UCSD-AML1 (cell line): ENCODE measurements at regions not wholly inside any gene's neighbourhood (a gene's known extent, or its start where the extent isn't known, plus 50 kb on each side); places are given as distances from the start of the nearest gene placed in this dataset.
A peak's percentile ranks its signal among the peaks of the same experiment; 100 is the strongest.

Source experiments
- DNase-seq: peaks from one replicate; lab custom pipeline; 2025; ENCODE audit not compliant: unreplicated experiment; lab: John Stamatoyannopoulos, UW

DNA sequence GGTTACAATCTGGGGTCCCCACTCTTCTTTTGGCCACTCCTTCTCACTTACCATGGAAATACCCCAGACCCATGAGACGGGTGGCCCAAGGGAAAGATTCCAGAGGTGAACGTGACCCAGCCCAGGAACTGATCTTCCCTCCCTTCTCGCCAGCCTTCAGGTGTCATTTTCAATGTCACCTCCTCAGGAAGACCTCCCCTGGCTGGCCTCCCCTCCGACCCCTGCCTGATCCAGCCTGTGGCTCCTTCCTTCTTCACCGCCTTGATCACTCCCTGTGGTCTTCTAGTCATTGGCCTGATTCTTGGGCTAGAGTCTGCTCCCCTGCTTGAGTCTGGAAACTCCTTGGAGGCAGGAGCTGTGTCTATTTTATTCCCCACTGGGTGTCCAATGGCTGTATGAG, 146.1 kb downstream of the SMAD6 start:
- no peak for DNase-seq

- no peak for DNase-seq
Measured at GRCh38 chr15:66848686-66849392, 146.8 kb downstream of the SMAD6 start.

DNA sequence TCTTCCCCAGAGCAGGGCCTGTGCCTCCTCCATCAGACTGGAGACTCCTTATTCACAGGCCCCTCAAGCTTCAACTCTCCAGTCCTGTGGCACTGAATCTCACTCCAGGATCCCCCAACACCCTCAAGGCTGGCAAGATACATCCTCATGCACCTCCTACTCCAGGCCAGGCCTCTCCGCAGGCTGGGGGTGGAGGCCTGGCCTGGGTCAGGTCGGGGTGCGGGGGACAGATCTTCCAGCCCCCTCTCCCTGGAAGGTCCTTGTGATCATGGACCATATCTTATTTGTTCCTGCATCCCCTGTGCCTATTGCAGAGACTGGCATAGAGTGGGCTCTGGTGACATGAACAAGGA, 147.3 kb downstream of the SMAD6 start:
- no peak for DNase-seq

- no peak for DNase-seq
Measured at GRCh38 chr15:66849746-66850077, 147.7 kb downstream of the SMAD6 start.

DNA sequence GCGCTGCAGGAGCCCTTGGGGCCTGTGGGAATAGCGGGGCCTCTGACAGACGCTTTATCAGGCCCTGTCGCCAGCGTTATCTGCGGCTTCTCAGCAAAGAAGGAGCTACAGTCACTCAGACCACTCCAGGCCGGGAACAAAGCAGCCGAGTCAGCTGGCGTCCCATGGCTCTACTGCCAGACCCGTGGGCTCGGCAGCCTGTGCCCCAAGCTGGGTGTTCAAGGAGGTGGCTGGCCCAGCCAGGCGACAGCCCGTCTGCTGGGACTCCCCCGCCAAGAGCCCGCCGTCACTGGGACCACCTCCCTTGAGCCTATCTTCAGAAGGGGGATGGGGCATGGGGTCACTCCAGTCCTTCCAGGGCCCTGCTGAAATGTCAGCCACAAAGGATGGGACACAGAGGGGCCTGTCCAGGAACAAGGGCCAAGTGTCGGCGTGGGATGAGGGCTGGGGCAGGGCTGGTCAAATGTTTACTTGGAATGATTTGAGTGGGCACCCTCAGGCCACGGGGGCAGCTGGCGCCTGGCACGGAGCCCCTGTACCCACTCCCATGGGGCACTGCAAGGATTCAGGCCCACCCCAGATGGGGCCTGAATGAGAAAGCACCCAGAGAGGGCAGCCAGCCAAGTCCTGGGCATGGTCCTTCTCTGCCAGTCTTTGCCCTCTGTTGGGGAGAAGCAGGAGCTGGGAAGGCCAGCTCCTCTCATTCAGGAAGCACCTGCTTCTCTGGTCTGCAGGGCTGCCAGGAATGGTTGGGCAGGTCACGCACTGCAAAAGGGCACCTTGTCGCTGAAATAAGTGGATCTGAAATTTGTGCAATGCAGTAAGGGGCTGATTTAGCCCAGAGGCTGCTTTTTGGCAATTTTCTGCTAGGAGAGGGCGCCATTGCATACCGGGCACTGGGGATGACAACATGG, 148.3 kb downstream of the SMAD6 start:
- DNase-seq, result no peak

GRCh38 chr15:66850996-66851310, 148.9 kb downstream of the SMAD6 start:
- DNase-seq, result no peak

DNA sequence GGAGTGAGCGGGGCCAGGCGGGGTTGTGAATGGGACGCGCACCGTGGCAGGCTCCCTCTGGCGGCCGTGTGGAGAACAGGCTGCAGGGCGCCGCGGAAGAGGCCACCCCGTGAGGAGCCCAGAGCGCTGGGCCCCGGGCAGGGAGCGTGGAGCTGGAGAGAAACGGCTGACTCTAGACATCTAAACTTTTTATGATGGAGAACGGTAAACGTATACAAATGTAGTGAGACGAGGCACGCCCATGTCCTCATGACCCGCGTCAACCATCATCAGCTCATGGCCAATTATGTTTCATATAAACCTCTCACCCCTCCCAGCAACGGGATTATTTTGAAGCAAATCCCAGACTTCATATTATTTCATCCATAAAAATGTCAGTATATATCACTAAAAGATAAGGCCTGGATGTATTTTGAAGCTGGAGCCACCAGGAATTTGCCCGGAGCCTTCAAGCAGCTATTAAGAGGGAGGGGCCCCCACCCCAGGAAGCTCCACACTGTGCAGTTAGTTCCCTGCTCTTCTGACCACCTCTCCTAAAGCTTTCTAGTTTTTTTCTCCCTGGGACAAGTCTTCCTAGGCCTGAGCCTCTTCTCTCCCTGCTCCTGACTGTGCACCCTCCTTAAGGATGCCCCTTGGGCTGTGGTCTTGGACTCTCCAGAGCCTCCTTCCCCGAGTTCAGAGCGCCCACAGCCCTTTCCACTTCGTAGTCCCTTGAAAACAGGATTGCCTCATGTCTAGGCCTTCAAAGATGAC, 149.5 kb downstream of the SMAD6 start:
- peak; percentile 87 for DNase-seq

- no peak for DNase-seq
Measured at GRCh38 chr15:66852064-66852905, 150.2 kb downstream of the SMAD6 start.

GRCh38 chr15:66854012-66854965, 152.3 kb downstream of the SMAD6 start:
- DNase-seq, result no peak

DNA sequence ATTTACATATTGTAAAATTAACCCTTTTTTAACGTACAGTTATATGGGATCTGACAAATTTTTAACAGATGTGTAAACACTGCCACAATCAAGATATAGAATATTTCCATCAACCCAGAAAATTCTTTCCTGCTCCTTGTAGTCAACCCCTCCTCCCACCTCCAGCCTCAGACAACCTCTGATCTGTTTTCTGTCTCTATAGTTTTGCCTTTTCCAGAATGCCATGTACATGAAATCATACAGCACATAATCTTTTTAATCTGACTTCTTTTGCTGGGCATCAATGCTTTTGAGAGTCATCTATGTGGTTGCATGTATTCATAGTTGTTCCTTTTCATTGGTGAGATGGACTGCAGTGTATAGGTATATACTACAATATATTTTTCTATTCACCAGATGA, 153.0 kb downstream of the SMAD6 start:
- DNase-seq, result no peak

GRCh38 chr15:66857694-66858093, 155.7 kb downstream of the SMAD6 start:
- DNase-seq, result no peak

DNA sequence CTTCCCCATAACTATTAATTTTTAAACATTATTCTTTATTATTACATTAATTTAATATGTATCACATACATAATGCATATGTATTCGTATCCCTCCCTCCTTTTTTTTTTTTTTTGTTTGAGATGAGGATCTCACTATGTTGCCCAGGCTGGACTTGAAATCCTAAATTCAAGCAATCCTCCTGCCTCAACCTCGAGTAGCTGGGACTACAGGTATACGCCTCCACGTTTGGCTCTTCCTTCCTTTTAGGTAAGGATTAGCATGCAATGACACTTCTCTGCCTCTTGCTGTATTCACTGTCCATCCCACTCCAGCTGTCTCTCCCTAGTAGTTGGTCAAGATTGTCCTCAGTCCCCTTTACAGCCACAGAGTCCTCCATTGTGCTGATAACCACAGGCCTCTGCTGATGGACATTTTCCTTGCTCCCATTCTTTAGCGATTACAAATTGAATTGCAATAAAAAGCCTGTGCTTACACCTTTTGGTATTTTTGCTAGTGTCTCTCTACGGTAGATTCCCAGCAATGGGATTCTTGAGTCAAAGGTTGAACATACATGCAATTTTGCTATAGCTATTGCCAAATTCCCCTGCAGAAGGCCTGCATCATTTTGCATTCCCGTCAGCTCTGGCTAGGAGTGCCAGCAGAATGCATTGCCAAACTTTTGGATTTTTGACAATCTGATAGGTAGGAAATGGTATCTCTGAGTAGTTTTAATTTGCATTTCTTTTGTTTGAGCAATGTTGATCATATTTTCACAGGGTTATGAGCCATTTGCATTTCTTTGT, 156.6 kb downstream of the SMAD6 start:
- no peak for DNase-seq

- DNase-seq, result no peak
Measured at GRCh38 chr15:66859688-66860253, 157.7 kb downstream of the SMAD6 start.

GRCh38 chr15:66860844-66861243, 158.8 kb downstream of the SMAD6 start:
- no peak for DNase-seq

- DNase-seq, result no peak
Measured at GRCh38 chr15:66862111-66862939, 160.3 kb downstream of the SMAD6 start.

DNA sequence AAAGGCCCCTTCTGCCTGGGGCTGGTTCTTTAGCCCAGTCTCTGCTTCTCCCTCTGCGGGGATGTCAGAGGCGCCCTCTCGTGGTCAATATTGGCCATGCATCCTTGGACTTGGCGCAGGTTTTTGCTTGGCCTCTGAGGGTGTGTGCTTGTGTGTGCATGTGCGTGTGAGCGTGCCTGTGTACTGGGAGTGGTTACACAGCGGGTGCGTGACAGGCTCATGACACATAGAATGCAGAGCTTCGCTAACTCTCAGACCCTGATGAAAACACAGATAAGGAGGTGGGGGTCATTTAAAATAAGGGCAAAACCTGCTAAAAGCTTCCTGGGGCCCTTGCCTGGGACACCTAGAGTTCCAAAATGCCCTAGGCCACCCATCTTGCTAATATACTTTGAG, 160.9 kb downstream of the SMAD6 start:
- DNase-seq, result peak; percentile 83

DNA sequence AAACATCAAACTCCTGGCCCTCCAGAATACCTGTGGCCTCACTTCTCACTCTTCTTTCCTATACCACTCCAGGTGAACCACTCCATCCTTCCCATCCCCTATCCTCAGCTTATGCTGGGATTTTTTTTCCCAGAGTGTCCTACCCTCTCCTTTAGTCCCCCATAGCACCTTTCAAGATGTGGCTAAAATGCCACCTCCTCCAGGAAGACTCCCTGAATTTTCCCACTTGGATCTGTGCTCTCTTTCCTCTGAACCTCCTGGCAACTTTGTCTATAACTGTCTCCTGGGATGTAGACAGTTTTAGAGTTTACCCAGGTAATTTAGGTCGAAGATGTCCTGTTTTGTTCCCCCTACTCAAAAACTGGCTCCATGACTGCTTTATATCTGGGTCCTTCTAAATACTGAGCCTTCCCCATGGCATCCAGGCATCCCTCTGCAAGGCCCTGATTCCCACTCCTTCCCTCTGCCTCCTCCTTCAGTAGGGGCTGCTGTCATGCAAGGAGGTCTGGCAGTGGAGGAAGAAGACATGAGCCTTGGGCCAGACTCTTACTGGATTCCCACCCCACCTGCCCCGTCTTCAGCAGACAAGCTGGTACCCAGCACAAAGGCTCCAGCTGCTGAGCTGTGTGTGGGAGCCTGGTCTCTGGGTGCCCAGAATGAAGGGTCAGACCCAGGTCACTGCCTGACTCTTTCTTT, 161.5 kb downstream of the SMAD6 start:
- DNase-seq, result no peak
